ENCODE measurements at regions not wholly inside any gene's neighbourhood (a gene's known extent, or its start where the extent isn't known, plus 50 kb on each side); places are given as distances from the start of the nearest gene placed in this dataset.
"Not testable (repeated sequence)": the region's sequence is repeated elsewhere in the genome, so short reads cannot be mapped to it uniquely, and the experiment has no call there.

DNA sequence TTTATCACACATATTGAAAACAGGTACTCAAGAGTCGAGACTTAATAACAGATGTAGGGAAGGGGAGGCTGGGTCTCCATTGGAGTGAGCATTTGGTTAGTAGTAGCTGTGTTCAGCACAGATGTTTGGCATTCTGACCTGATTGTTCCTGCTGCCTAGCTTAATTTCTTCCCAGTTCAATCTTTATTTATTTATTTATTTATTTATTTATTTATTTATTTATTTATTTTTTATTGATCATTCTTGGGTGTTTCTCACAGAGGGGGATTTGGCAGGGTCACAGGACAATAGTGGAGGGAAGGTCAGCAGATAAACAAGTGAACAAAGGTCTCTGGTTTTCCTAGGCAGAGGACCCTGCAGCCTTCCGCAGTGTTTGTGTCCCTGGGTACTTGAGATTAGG, 324.3 kb downstream of the CHM start:
- not testable (repeated sequence) for TF ChIP-seq CTCF (tag by site-specific recombination; IDR thresholded peaks at IDR 0.05); TCF7L2 (IDR thresholded peaks at IDR 0.05; ENCODE audit: borderline replicate concordance, low read depth, low read length)
- 0 out of 2 replicates have a peak, but pooled peaks have one; percentile 13 for TF ChIP-seq ZNF121 (tag by site-specific recombination; IDR thresholded peaks at IDR 0.05)
- TF ChIP-seq, protein P1, sequence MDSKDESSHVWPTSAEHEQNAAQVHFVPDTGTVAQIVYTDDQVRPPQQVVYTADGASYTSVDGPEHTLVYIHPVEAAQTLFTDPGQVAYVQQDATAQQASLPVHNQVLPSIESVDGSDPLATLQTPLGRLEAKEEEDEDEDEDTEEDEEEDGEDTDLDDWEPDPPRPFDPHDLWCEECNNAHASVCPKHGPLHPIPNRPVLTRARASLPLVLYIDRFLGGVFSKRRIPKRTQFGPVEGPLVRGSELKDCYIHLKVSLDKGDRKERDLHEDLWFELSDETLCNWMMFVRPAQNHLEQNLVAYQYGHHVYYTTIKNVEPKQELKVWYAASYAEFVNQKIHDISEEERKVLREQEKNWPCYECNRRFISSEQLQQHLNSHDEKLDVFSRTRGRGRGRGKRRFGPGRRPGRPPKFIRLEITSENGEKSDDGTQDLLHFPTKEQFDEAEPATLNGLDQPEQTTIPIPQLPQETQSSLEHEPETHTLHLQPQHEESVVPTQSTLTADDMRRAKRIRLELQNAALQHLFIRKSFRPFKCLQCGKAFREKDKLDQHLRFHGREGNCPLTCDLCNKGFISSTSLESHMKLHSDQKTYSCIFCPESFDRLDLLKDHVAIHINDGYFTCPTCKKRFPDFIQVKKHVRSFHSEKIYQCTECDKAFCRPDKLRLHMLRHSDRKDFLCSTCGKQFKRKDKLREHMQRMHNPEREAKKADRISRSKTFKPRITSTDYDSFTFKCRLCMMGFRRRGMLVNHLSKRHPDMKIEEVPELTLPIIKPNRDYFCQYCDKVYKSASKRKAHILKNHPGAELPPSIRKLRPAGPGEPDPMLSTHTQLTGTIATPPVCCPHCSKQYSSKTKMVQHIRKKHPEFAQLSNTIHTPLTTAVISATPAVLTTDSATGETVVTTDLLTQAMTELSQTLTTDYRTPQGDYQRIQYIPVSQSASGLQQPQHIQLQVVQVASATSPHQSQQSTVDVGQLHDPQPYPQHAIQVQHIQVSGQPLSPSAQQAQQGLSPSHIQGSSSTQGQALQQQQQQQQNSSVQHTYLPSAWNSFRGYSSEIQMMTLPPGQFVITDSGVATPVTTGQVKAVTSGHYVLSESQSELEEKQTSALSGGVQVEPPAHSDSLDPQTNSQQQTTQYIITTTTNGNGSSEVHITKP (tag by site-specific recombination; IDR thresholded peaks at IDR 0.05) = not testable (repeated sequence)
- TF ChIP-seq, protein P2, sequence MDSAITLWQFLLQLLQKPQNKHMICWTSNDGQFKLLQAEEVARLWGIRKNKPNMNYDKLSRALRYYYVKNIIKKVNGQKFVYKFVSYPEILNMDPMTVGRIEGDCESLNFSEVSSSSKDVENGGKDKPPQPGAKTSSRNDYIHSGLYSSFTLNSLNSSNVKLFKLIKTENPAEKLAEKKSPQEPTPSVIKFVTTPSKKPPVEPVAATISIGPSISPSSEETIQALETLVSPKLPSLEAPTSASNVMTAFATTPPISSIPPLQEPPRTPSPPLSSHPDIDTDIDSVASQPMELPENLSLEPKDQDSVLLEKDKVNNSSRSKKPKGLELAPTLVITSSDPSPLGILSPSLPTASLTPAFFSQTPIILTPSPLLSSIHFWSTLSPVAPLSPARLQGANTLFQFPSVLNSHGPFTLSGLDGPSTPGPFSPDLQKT (IDR thresholded peaks at IDR 0.05; ENCODE audit: borderline replicate concordance, low read depth, low read length) = not testable (repeated sequence)
- peak; percentile 71 for TF ChIP-seq ZNF140 (tag by site-specific recombination; IDR thresholded peaks at IDR 0.05)
